T-helper 1 cell treated with Interleukin-12 subunit alpha and Interleukin-12 subunit beta and Interleukin-4 antibody, amounts not matched to agents 30 μg/mL and 1 μg/mL, for 36 hours (primary cell): ENCODE measurements at regions not wholly inside any gene's neighbourhood (a gene's known extent, or its start where the extent isn't known, plus 50 kb on each side); places are given as distances from the start of the nearest gene placed in this dataset.

Source experiments
- H3K27ac Mint-ChIP-seq: one replicate; pipeline ENCODE4 v1.8.0; 2021; ENCODE audit warnings: mild to moderate bottlenecking, mixed read lengths
- H3K27me3 Mint-ChIP-seq: one replicate; pipeline ENCODE4 v1.8.0; 2021; ENCODE audit warnings: low read depth, mixed read lengths
- H3K36me3 Mint-ChIP-seq: one replicate; pipeline ENCODE4 v1.8.0; 2021; ENCODE audit warnings: low read depth, mixed read lengths
- H3K4me1 Mint-ChIP-seq: one replicate; pipeline ENCODE4 v1.8.0; 2021; ENCODE audit warnings: low read depth, mixed read lengths
- H3K4me3 Mint-ChIP-seq: one replicate; pipeline ENCODE4 v1.8.0; 2021; ENCODE audit warnings: mild to moderate bottlenecking, moderate library complexity, mixed read lengths
- H3K9me3 Mint-ChIP-seq: one replicate; pipeline ENCODE4 v1.8.0; 2021; ENCODE audit warnings: mixed read lengths

GRCh38 chr7:142372727-142373126 lies 114.9 kb upstream of the PRSS58 start:
- Mint-ChIP-seq H3K4me1 (no peaks in the 10 kb centered on the region), H3K4me3 (no peak overlapping the region), H3K27ac (no peak overlapping the region), H3K36me3 (no peaks in the 10 kb centered on the region), H3K27me3 (peaks cover 10% of the 10 kb centered on the region), H3K9me3 (peaks cover 7% of the 10 kb centered on the region)

- no peak overlapping the region for H3K4me3 Mint-ChIP-seq
- peaks cover 7% of the 10 kb centered on the region for H3K9me3 Mint-ChIP-seq
- H3K4me1 Mint-ChIP-seq = no peaks in the 10 kb centered on the region
- no peak overlapping the region for H3K27ac Mint-ChIP-seq
- H3K36me3 Mint-ChIP-seq = no peaks in the 10 kb centered on the region
- H3K27me3 Mint-ChIP-seq = peaks cover 5% of the 10 kb centered on the region
Observed at GRCh38 chr7:142371586-142372377, 113.9 kb upstream of the PRSS58 start.

GRCh38 chr7:142365410-142365842 lies 107.6 kb upstream of the PRSS58 start:
- Mint-ChIP-seq H3K4me3 (no peak overlapping the region), H3K27me3 (peaks cover 38% of the 10 kb centered on the region), H3K9me3 (peaks cover 7% of the 10 kb centered on the region), H3K36me3 (no peaks in the 10 kb centered on the region), H3K4me1 (peaks cover 2% of the 10 kb centered on the region), H3K27ac (no peak overlapping the region)

- Mint-ChIP-seq H3K27me3 (peaks cover 42% of the 10 kb centered on the region), H3K36me3 (no peaks in the 10 kb centered on the region), H3K9me3 (peaks cover 7% of the 10 kb centered on the region), H3K4me1 (peaks cover 2% of the 10 kb centered on the region), H3K27ac (no peak overlapping the region), H3K4me3 (no peak overlapping the region)
Observed at GRCh38 chr7:142364551-142364950, 106.7 kb upstream of the PRSS58 start.

GRCh38 chr7:142362349-142362748 lies 104.5 kb upstream of the PRSS58 start:
- Mint-ChIP-seq H3K36me3 (no peaks in the 10 kb centered on the region), H3K9me3 (no peaks in the 10 kb centered on the region), H3K4me3 (no peak overlapping the region), H3K4me1 (peaks cover 6% of the 10 kb centered on the region), H3K27me3 (peaks cover 37% of the 10 kb centered on the region), H3K27ac (no peak overlapping the region)

GRCh38 chr7:142359694-142360279 lies 101.9 kb upstream of the PRSS58 start:
- H3K4me3 Mint-ChIP-seq = no peak overlapping the region
- no peaks in the 10 kb centered on the region for H3K9me3 Mint-ChIP-seq
- peaks cover 37% of the 10 kb centered on the region for H3K27me3 Mint-ChIP-seq
- H3K36me3 Mint-ChIP-seq = no peaks in the 10 kb centered on the region
- H3K27ac Mint-ChIP-seq = no peak overlapping the region
- peaks cover 6% of the 10 kb centered on the region for H3K4me1 Mint-ChIP-seq

GRCh38 chr7:142357953-142358520 lies 100.2 kb upstream of the PRSS58 start:
- H3K27ac Mint-ChIP-seq = no peak overlapping the region
- H3K4me1 Mint-ChIP-seq = peaks cover 15% of the 10 kb centered on the region
- no peaks in the 10 kb centered on the region for H3K36me3 Mint-ChIP-seq
- H3K4me3 Mint-ChIP-seq = no peak overlapping the region
- peaks cover 21% of the 10 kb centered on the region for H3K27me3 Mint-ChIP-seq
- H3K9me3 Mint-ChIP-seq = no peaks in the 10 kb centered on the region

- H3K4me3 Mint-ChIP-seq = no peak overlapping the region
- H3K27ac Mint-ChIP-seq = no peak overlapping the region
- no peaks in the 10 kb centered on the region for H3K36me3 Mint-ChIP-seq
- peaks cover 7% of the 10 kb centered on the region for H3K27me3 Mint-ChIP-seq
- no peaks in the 10 kb centered on the region for H3K9me3 Mint-ChIP-seq
- H3K4me1 Mint-ChIP-seq = peaks cover 17% of the 10 kb centered on the region
Observed at GRCh38 chr7:142356166-142356565, 98.3 kb upstream of the PRSS58 start.

- H3K4me1 Mint-ChIP-seq = peaks cover 17% of the 10 kb centered on the region
- H3K9me3 Mint-ChIP-seq = no peaks in the 10 kb centered on the region
- H3K36me3 Mint-ChIP-seq = no peaks in the 10 kb centered on the region
- H3K27ac Mint-ChIP-seq = no peak overlapping the region
- no peak overlapping the region for H3K4me3 Mint-ChIP-seq
- peaks cover 3% of the 10 kb centered on the region for H3K27me3 Mint-ChIP-seq
Observed at GRCh38 chr7:142355328-142355727, 97.5 kb upstream of the PRSS58 start.

GRCh38 chr7:142353147-142354060 lies 95.5 kb upstream of the PRSS58 start:
- H3K36me3 Mint-ChIP-seq = no peaks in the 10 kb centered on the region
- H3K27ac Mint-ChIP-seq = no peak overlapping the region
- H3K27me3 Mint-ChIP-seq = no peaks in the 10 kb centered on the region
- H3K9me3 Mint-ChIP-seq = no peaks in the 10 kb centered on the region
- H3K4me1 Mint-ChIP-seq = peaks cover 17% of the 10 kb centered on the region
- H3K4me3 Mint-ChIP-seq = peak overlapping the region; percentile 15

GRCh38 chr7:142352543-142352942 lies 94.7 kb upstream of the PRSS58 start:
- H3K27me3 Mint-ChIP-seq = no peaks in the 10 kb centered on the region
- H3K9me3 Mint-ChIP-seq = no peaks in the 10 kb centered on the region
- no peaks in the 10 kb centered on the region for H3K36me3 Mint-ChIP-seq
- H3K4me3 Mint-ChIP-seq = peak overlapping the region; percentile 15
- peaks cover 12% of the 10 kb centered on the region for H3K4me1 Mint-ChIP-seq
- H3K27ac Mint-ChIP-seq = no peak overlapping the region

- H3K4me3 Mint-ChIP-seq = no peak overlapping the region
- no peaks in the 10 kb centered on the region for H3K36me3 Mint-ChIP-seq
- no peaks in the 10 kb centered on the region for H3K9me3 Mint-ChIP-seq
- peaks cover 12% of the 10 kb centered on the region for H3K4me1 Mint-ChIP-seq
- H3K27me3 Mint-ChIP-seq = peaks cover 4% of the 10 kb centered on the region
- H3K27ac Mint-ChIP-seq = no peak overlapping the region
Observed at GRCh38 chr7:142351145-142351544, 93.3 kb upstream of the PRSS58 start.

- Mint-ChIP-seq H3K4me3 (no peak overlapping the region), H3K36me3 (no peaks in the 10 kb centered on the region), H3K9me3 (no peaks in the 10 kb centered on the region), H3K4me1 (peaks cover 12% of the 10 kb centered on the region), H3K27me3 (peaks cover 10% of the 10 kb centered on the region), H3K27ac (no peak overlapping the region)
Observed at GRCh38 chr7:142349670-142350405, 92.0 kb upstream of the PRSS58 start.

GRCh38 chr7:142348921-142349405 lies 91.1 kb upstream of the PRSS58 start:
- H3K4me1 Mint-ChIP-seq = peaks cover 9% of the 10 kb centered on the region

More at GRCh38 chr7:142348921-142349405, 91.1 kb upstream of the PRSS58 start:
- no peaks in the 10 kb centered on the region for H3K9me3 Mint-ChIP-seq
- H3K27ac Mint-ChIP-seq = no peak overlapping the region
- H3K4me3 Mint-ChIP-seq = no peak overlapping the region
- no peaks in the 10 kb centered on the region for H3K36me3 Mint-ChIP-seq
- peaks cover 15% of the 10 kb centered on the region for H3K27me3 Mint-ChIP-seq
